CD14-positive monocyte (primary cell): ENCODE measurements at regions not wholly inside any gene's neighbourhood (a gene's known extent, or its start where the extent isn't known, plus 50 kb on each side); places are given as distances from the start of the nearest gene placed in this dataset.
A peak's percentile ranks its signal among the peaks of the same experiment; 100 is the strongest.

Source experiments
- DNase-seq, 3 donors: peaks; one replicate each; pipeline ENCODE4 v3.0.0-alpha.2; 2011 to 2022
- H2AFZ ChIP-seq: 2 replicates; pipeline ENCODE4 v1.6.0; 2012; ENCODE audit warnings: mild to moderate bottlenecking, low read depth, low read length, inconsistent platforms; ENCODE audit not compliant: insufficient read depth, poor library complexity, severe bottlenecking
- H3K27ac ChIP-seq, 2 donors: 1 replicate in 1 of 2; 2 replicates in 1 of 2; pipeline ENCODE4 v1.5.1; 2012 to 2013; ENCODE audit warnings: low read length in 2 of 2, control low read depth in 1 of 2, inconsistent platforms in 1 of 2, low read depth in 1 of 2, mild to moderate bottlenecking in 1 of 2
- H3K27me3 ChIP-seq, 2 donors: one replicate each; pipeline versions ENCODE4 v1.6.0 to v1.6.1; 2011 to 2013; ENCODE audit warnings: low read length in 2 of 2; ENCODE audit not compliant: control insufficient read depth in 2 of 2, insufficient read depth in 2 of 2
- H3K36me3 ChIP-seq, 2 donors: replicated peaks in 1 of 2; 1 replicate in 1 of 2; 2 replicates in 1 of 2; pipeline versions ENCODE4 v1.5.1 to v1.6.1; 2012 to 2013; ENCODE audit warnings: low read length in 2 of 2, control low read depth in 1 of 2, inconsistent platforms in 1 of 2, mild to moderate bottlenecking in 1 of 2; ENCODE audit not compliant: insufficient read depth in 2 of 2, control insufficient read depth in 1 of 2
- H3K4me1 ChIP-seq, 2 donors: 1 replicate in 1 of 2; 2 replicates in 1 of 2; pipeline versions ENCODE4 v1.5.1 to v1.6.1; 2012 to 2013; ENCODE audit warnings: low read length in 2 of 2, control low read depth in 1 of 2, inconsistent platforms in 1 of 2, mild to moderate bottlenecking in 1 of 2, moderate library complexity in 1 of 2; ENCODE audit not compliant: insufficient read depth in 2 of 2, control insufficient read depth in 1 of 2
- H3K4me2 ChIP-seq: replicated peaks from 2 replicates; pipeline ENCODE3; 2012; ENCODE audit warnings: low read length, moderate library complexity, mild to moderate bottlenecking; ENCODE audit not compliant: poor library complexity, severe bottlenecking; ENCODE audit errors: extremely low read depth
- H3K4me3 ChIP-seq, 3 experiments: fragments of 200-600 bp in 1 of 3; sonication (generic) in 1 of 3; replicated peaks in 1 of 3; 1 replicate in 2 of 3; 2 replicates in 1 of 3; pipeline ENCODE4 v1.5.1; 2011 to 2013; ENCODE audit warnings: low read length in 3 of 3, mild to moderate bottlenecking in 3 of 3, control low read depth in 2 of 3, low read depth in 2 of 3, inconsistent platforms in 1 of 3, moderate library complexity in 1 of 3
- H3K79me2 ChIP-seq: 2 replicates; pipeline ENCODE4 v1.6.0; 2012; ENCODE audit warnings: mild to moderate bottlenecking, control low read depth, inconsistent platforms, low read length, moderate library complexity; ENCODE audit not compliant: insufficient read depth
- H3K9ac ChIP-seq: 2 replicates; pipeline ENCODE4 v1.6.0; 2017; ENCODE audit warnings: low read length, mild to moderate bottlenecking; ENCODE audit not compliant: insufficient read depth, poor library complexity, severe bottlenecking
- H3K9me3 ChIP-seq, 2 donors: replicated peaks in 1 of 2; 1 replicate in 1 of 2; 2 replicates in 1 of 2; pipeline versions ENCODE4 v1.5.1 to v1.6.1; 2012 to 2013; ENCODE audit warnings: low read length in 2 of 2, control low read depth in 1 of 2; ENCODE audit not compliant: control insufficient read depth in 1 of 2, insufficient read depth in 1 of 2
- H4K20me1 ChIP-seq: 2 replicates; pipeline ENCODE4 v1.6.0; 2012; ENCODE audit warnings: mild to moderate bottlenecking, low read length, control low read depth, moderate library complexity; ENCODE audit not compliant: insufficient read depth
- H3K27ac Mint-ChIP-seq, 7 donors: one replicate each; pipeline ENCODE4 v1.8.0; 2020; ENCODE audit warnings: mild to moderate bottlenecking in 7 of 7, mixed read lengths in 7 of 7, moderate library complexity in 6 of 7, inconsistent platforms in 2 of 7
- H3K27me3 Mint-ChIP-seq, 3 donors: one replicate each; pipeline ENCODE4 v1.8.0; 2021 to 2022; ENCODE audit warnings: low read depth in 3 of 3, mild to moderate bottlenecking in 3 of 3, mixed read lengths in 3 of 3, moderate library complexity in 3 of 3, inconsistent platforms in 1 of 3
- H3K36me3 Mint-ChIP-seq, 2 donors: one replicate each; pipeline ENCODE4 v1.8.0; 2020; ENCODE audit warnings: mixed read lengths in 2 of 2, inconsistent platforms in 1 of 2, mild to moderate bottlenecking in 1 of 2
- H3K4me1 Mint-ChIP-seq: one replicate; pipeline ENCODE4 v1.8.0; 2020; ENCODE audit warnings: mild to moderate bottlenecking, mixed read lengths
- H3K4me3 Mint-ChIP-seq, 2 donors: one replicate each; pipeline ENCODE4 v1.8.0; 2020; ENCODE audit warnings: mild to moderate bottlenecking in 2 of 2, mixed read lengths in 2 of 2, moderate library complexity in 1 of 2
- H3K9me3 Mint-ChIP-seq, 7 donors: one replicate each; pipeline ENCODE4 v1.8.0; 2020 to 2022; ENCODE audit warnings: mixed read lengths in 7 of 7, mild to moderate bottlenecking in 6 of 7, moderate library complexity in 6 of 7, inconsistent platforms in 2 of 7
- CTCF ChIP-seq: fragments of 200-600 bp; IDR thresholded peaks from one replicate; pipeline ENCODE4 v1.8.0; 2022; ENCODE audit warnings: antibody characterized with exemption, mild to moderate bottlenecking
- WGBS: methylation state at CpG from one replicate; pipeline ENCODE4 v1.1.5; 2013; ENCODE audit warnings: missing lambda C conversion rate; ENCODE audit not compliant: insufficient coverage; 5-methylcytosine and 5-hydroxymethylcytosine counted together
- intact Hi-C, 2 donors: fragments of 100-400 bp; cut with micrococcal nuclease; formaldehyde crosslinking; loops; one replicate each; pipeline versions ENCODE4 v1.15.0 to v1.15.1; 2023

GRCh38 chr6:163942790-163943189, 528.3 kb downstream of the QKI start:
- H3K27me3 ChIP-seq = peaks cover 8 to 28% of the 10 kb centered on the region in 2 donors
- Mint-ChIP-seq H3K27ac (no peak overlapping the region), H3K27me3 (peaks cover 17 to 49% (median 35%) of the 10 kb centered on the region in 3 donors), H3K9me3 (peaks cover 0 to 5% (median 3%) of the 10 kb centered on the region in 7 donors), H3K4me3 (peak overlapping the region in 1 of 2 donors; percentile 31), H3K36me3 (no peaks in the 10 kb centered on the region), H3K4me1 (no peaks in the 10 kb centered on the region)
- H3K79me2 ChIP-seq = no peaks in the 10 kb centered on the region
- H4K20me1 ChIP-seq = no peaks in the 10 kb centered on the region
- no peak overlapping the region for H3K4me2 ChIP-seq
- no peak overlapping the region for H2AFZ ChIP-seq
- H3K9me3 ChIP-seq = no peaks in the 10 kb centered on the region
- no peaks in the 10 kb centered on the region for H3K36me3 ChIP-seq
- no peaks in the 10 kb centered on the region for H3K4me1 ChIP-seq
- no peak overlapping the region for H3K4me3 ChIP-seq
- no peak for DNase-seq
- H3K9ac ChIP-seq = no peak overlapping the region
- no peak overlapping the region for H3K27ac ChIP-seq
- intact Hi-C loops = no loop called here
- 50% methylated on average over 2 of the region's 3 CpGs for WGBS
- TF ChIP-seq CTCF = no peak

GRCh38 chr6:163941624-163941976, 527.1 kb downstream of the QKI start:
- no peaks in the 10 kb centered on the region for H3K79me2 ChIP-seq
- WGBS = no CpG with 5 or more reads among the region's 7 CpGs
- Mint-ChIP-seq H3K4me1 (no peaks in the 10 kb centered on the region), H3K9me3 (peaks cover 0 to 8% (median 3%) of the 10 kb centered on the region in 7 donors), H3K27me3 (peaks cover 17 to 48% (median 38%) of the 10 kb centered on the region in 3 donors), H3K4me3 (no peak overlapping the region), H3K36me3 (no peaks in the 10 kb centered on the region), H3K27ac (no peak overlapping the region)
- no peaks in the 10 kb centered on the region for H3K4me1 ChIP-seq
- TF ChIP-seq CTCF = no peak
- H3K9ac ChIP-seq = no peak overlapping the region
- no peak overlapping the region for H3K4me2 ChIP-seq
- no peak overlapping the region for H3K27ac ChIP-seq
- intact Hi-C loops = no loop called here
- H3K4me3 ChIP-seq = no peak overlapping the region
- H3K27me3 ChIP-seq = peaks cover 12 to 26% of the 10 kb centered on the region in 2 donors
- no peak overlapping the region for H2AFZ ChIP-seq
- no peaks in the 10 kb centered on the region for H3K9me3 ChIP-seq
- H3K36me3 ChIP-seq = no peaks in the 10 kb centered on the region
- H4K20me1 ChIP-seq = no peaks in the 10 kb centered on the region
- no peak for DNase-seq
